Mesenteric fat pad (tissue), 1 donor: ENCODE measurements at regions not wholly inside any gene's neighbourhood (a gene's known extent, or its start where the extent isn't known, plus 50 kb on each side); places are given as distances from the start of the nearest gene placed in this dataset.
"Not testable (repeated sequence)": the region's sequence is repeated elsewhere in the genome, so short reads cannot be mapped to it uniquely, and the experiment has no call there.

ENCODE experiments used
- DNase-seq: peaks from one replicate; pipeline ENCODE4 v3.0.0-alpha.2; 2020; ENCODE audit warnings: low spot score
- donor health status: DM: yes; HTN: yes; CAD: no.

- DNase-seq: no peak
These were observed 293.9 kb downstream of the TUSC7 start for GRCh38 chr3:117003501-117003900.

- DNase-seq: no peak
These were observed 295.7 kb downstream of the TUSC7 start for GRCh38 chr3:117005274-117005673.

GRCh38 chr3:117005911-117006522 lies 296.4 kb downstream of the TUSC7 start:
- no peak for DNase-seq

GRCh38 chr3:117010318-117010717 lies 300.7 kb downstream of the TUSC7 start:
- DNase-seq: no peak

GRCh38 chr3:117011687-117012250 lies 302.2 kb downstream of the TUSC7 start:
- DNase-seq: no peak

- no peak for DNase-seq
These were observed 306.8 kb downstream of the TUSC7 start for GRCh38 chr3:117016378-117016777.

GRCh38 chr3:117017135-117017894 lies 307.7 kb downstream of the TUSC7 start:
- DNase-seq: no peak

GRCh38 chr3:117018655-117019054 lies 309.1 kb downstream of the TUSC7 start:
- no peak for DNase-seq

- DNase-seq: no peak
These were observed 309.6 kb downstream of the TUSC7 start for GRCh38 chr3:117019082-117019713.

- no peak for DNase-seq
These were observed 316.8 kb downstream of the TUSC7 start for GRCh38 chr3:117026401-117026800.

GRCh38 chr3:117035745-117036144 lies 326.2 kb downstream of the TUSC7 start:
- DNase-seq: no peak

- no peak for DNase-seq
These were observed 326.8 kb downstream of the TUSC7 start for GRCh38 chr3:117036259-117036799.

- no peak for DNase-seq
These were observed 335.6 kb downstream of the TUSC7 start for GRCh38 chr3:117045143-117045542.

- no peak for DNase-seq
These were observed 338.5 kb downstream of the TUSC7 start for GRCh38 chr3:117047951-117048705.

- DNase-seq: no peak
These were observed 342.8 kb downstream of the TUSC7 start for GRCh38 chr3:117052395-117052794.

GRCh38 chr3:117054556-117054955 lies 345.0 kb downstream of the TUSC7 start:
- no peak for DNase-seq

GRCh38 chr3:117056946-117057345 lies 347.4 kb downstream of the TUSC7 start:
- DNase-seq: not testable (repeated sequence)

- DNase-seq: no peak
These were observed 349.7 kb downstream of the TUSC7 start for GRCh38 chr3:117059067-117059955.

- no peak for DNase-seq
These were observed 350.3 kb downstream of the TUSC7 start for GRCh38 chr3:117059956-117060270.

- DNase-seq: no peak
These were observed 354.4 kb downstream of the TUSC7 start for GRCh38 chr3:117063930-117064329.
